H9 (cell line): ENCODE measurements at regions not wholly inside any gene's neighbourhood (a gene's known extent, or its start where the extent isn't known, plus 50 kb on each side); places are given as distances from the start of the nearest gene placed in this dataset.

Experiments used
- DNase-seq: peaks from one replicate; pipeline ENCODE4 v3.0.0-alpha.2; 2017
- H2AFZ ChIP-seq: one replicate; pipeline ENCODE4 v1.6.1; 2013; ENCODE audit warnings: mild to moderate bottlenecking, low read length, control low read depth, moderate library complexity
- H2AK5ac ChIP-seq: 2 replicates; pipeline ENCODE4 v1.6.1; 2013; ENCODE audit warnings: low read length, control low read depth, mixed read lengths; ENCODE audit not compliant: insufficient read length
- H2BK120ac ChIP-seq: one replicate; pipeline ENCODE4 v1.6.1; 2013; ENCODE audit warnings: low read depth, mild to moderate bottlenecking, low read length, control low read depth, inconsistent platforms; ENCODE audit not compliant: poor library complexity, severe bottlenecking
- H2BK12ac ChIP-seq: 2 replicates; pipeline ENCODE4 v1.6.1; 2013; ENCODE audit warnings: low read length, control low read depth, mixed read lengths, low read depth; ENCODE audit not compliant: insufficient read length
- H2BK15ac ChIP-seq: 2 replicates; pipeline ENCODE4 v1.6.1; 2013; ENCODE audit warnings: low read depth, low read length, control low read depth
- H2BK20ac ChIP-seq: one replicate; pipeline ENCODE4 v1.6.1; 2013; ENCODE audit warnings: low read depth, mild to moderate bottlenecking, low read length, control low read depth, inconsistent platforms; ENCODE audit not compliant: poor library complexity, severe bottlenecking
- H2BK5ac ChIP-seq: 2 replicates; pipeline ENCODE4 v1.6.1; 2013; ENCODE audit warnings: low read length, control low read depth, mixed read lengths; ENCODE audit not compliant: insufficient read length
- H3K14ac ChIP-seq: 2 replicates; pipeline ENCODE4 v1.6.1; 2013; ENCODE audit warnings: low read length, control low read depth; ENCODE audit not compliant: insufficient read depth
- H3K18ac ChIP-seq: 2 replicates; pipeline ENCODE4 v1.6.1; 2013; ENCODE audit warnings: low read depth, mild to moderate bottlenecking, mixed read lengths, low read length, control low read depth; ENCODE audit not compliant: insufficient read length
- H3K23ac ChIP-seq: 2 replicates; pipeline ENCODE4 v1.6.1; 2013; ENCODE audit warnings: low read length, control low read depth, mixed read lengths, low read depth; ENCODE audit not compliant: insufficient read length
- H3K23me2 ChIP-seq: 2 replicates; pipeline ENCODE4 v1.6.1; 2013; ENCODE audit warnings: low read depth, mild to moderate bottlenecking, mixed read lengths, low read length, control low read depth; ENCODE audit not compliant: insufficient read length, poor library complexity, severe bottlenecking
- H3K27ac ChIP-seq: 2 replicates; pipeline ENCODE4 v1.5.1; 2013; ENCODE audit warnings: low read length, control low read depth, mixed read lengths, low read depth; ENCODE audit not compliant: insufficient read length
- H3K27me3 ChIP-seq: 2 replicates; pipeline ENCODE4 v1.6.1; 2013; ENCODE audit warnings: low read length, control low read depth, inconsistent platforms; ENCODE audit not compliant: insufficient read depth
- H3K4ac ChIP-seq: 2 replicates; pipeline ENCODE4 v1.6.1; 2013; ENCODE audit warnings: low read depth, mild to moderate bottlenecking, control low read depth, inconsistent platforms, low read length, moderate library complexity
- H3K4me1 ChIP-seq: 2 replicates; pipeline ENCODE4 v1.6.1; 2013; ENCODE audit warnings: low read length, control low read depth, inconsistent platforms; ENCODE audit not compliant: insufficient read depth
- H3K4me2 ChIP-seq: 2 replicates; pipeline ENCODE4 v1.6.1; 2013; ENCODE audit warnings: low read length, control low read depth, mixed read lengths; ENCODE audit not compliant: insufficient read length, insufficient read depth
- H3K56ac ChIP-seq: 2 replicates; pipeline ENCODE4 v1.6.1; 2013; ENCODE audit warnings: low read depth, mild to moderate bottlenecking, mixed read lengths, low read length, control low read depth; ENCODE audit not compliant: insufficient read length
- H3K79me1 ChIP-seq: 2 replicates; pipeline ENCODE4 v1.6.1; 2013; ENCODE audit warnings: low read depth, mild to moderate bottlenecking, moderate library complexity, low read length, control low read depth, inconsistent platforms; ENCODE audit not compliant: insufficient read depth, poor library complexity, severe bottlenecking
- H3K79me2 ChIP-seq: 2 replicates; pipeline ENCODE4 v1.6.1; 2013; ENCODE audit warnings: low read length, control low read depth, inconsistent platforms; ENCODE audit not compliant: insufficient read depth
- H3K9ac ChIP-seq: 2 replicates; pipeline ENCODE4 v1.6.1; 2013; ENCODE audit warnings: low read length, control low read depth, mixed read lengths; ENCODE audit not compliant: insufficient read length; ENCODE audit errors: extremely low read depth
- H3K9me3 ChIP-seq: one replicate; pipeline ENCODE4 v1.6.1; 2013; ENCODE audit warnings: low read depth, low read length, inconsistent platforms; ENCODE audit not compliant: control insufficient read depth
- H3T11ph ChIP-seq: one replicate; pipeline ENCODE4 v1.6.1; 2013; ENCODE audit warnings: mild to moderate bottlenecking, low read length, control low read depth, inconsistent platforms
- H4K20me1 ChIP-seq: one replicate; pipeline ENCODE4 v1.6.1; 2013; ENCODE audit not compliant: control insufficient read depth, insufficient read length, insufficient read depth
- H4K5ac ChIP-seq: 2 replicates; pipeline ENCODE4 v1.6.1; 2013; ENCODE audit warnings: low read depth, mild to moderate bottlenecking, mixed read lengths, low read length, control low read depth; ENCODE audit not compliant: insufficient read length
- H4K8ac ChIP-seq: replicated peaks from 2 replicates; pipeline ENCODE4 v1.6.1; 2013; ENCODE audit warnings: low read length, control low read depth, mixed read lengths, low read depth; ENCODE audit not compliant: insufficient read length
- H4K91ac ChIP-seq: 2 replicates; pipeline ENCODE4 v1.6.1; 2013; ENCODE audit warnings: low read depth, mild to moderate bottlenecking, moderate library complexity, mixed read lengths, low read length, control low read depth; ENCODE audit not compliant: insufficient read length
- H3K27ac Mint-ChIP-seq, 3 experiments: 2 replicates in 2 of 3; 3 replicates in 1 of 3; pipeline ENCODE4 v1.8.0; 2020 to 2021; ENCODE audit warnings: mixed read lengths in 3 of 3, mild to moderate bottlenecking in 1 of 3, moderate library complexity in 1 of 3
- H3K27me3 Mint-ChIP-seq: 2 replicates; pipeline ENCODE4 v1.8.0; 2021; ENCODE audit warnings: low read depth, mild to moderate bottlenecking, moderate library complexity, mixed read lengths
- H3K36me3 Mint-ChIP-seq, 3 experiments: 2 replicates in 2 of 3; 3 replicates in 1 of 3; pipeline ENCODE4 v1.8.0; 2020 to 2021; ENCODE audit warnings: low read depth in 3 of 3, mixed read lengths in 3 of 3; ENCODE audit not compliant: insufficient read depth in 1 of 3
- H3K4me1 Mint-ChIP-seq, 2 experiments: 2 replicates each; pipeline ENCODE4 v1.8.0; 2020; ENCODE audit warnings: mixed read lengths in 2 of 2
- H3K4me3 Mint-ChIP-seq, 2 experiments: 2 replicates in 1 of 2; 3 replicates in 1 of 2; pipeline ENCODE4 v1.8.0; 2020 to 2021; ENCODE audit warnings: mild to moderate bottlenecking in 2 of 2, mixed read lengths in 2 of 2, moderate library complexity in 1 of 2
- H3K9me3 Mint-ChIP-seq, 2 experiments: 2 replicates in 1 of 2; 3 replicates in 1 of 2; pipeline ENCODE4 v1.8.0; 2020; ENCODE audit warnings: mild to moderate bottlenecking in 2 of 2, mixed read lengths in 2 of 2, moderate library complexity in 1 of 2
- WGBS: extraction: QIAGEN DNeasy Blood & Tissue Kit; methylation state at CpG from one replicate; pipeline ENCODE4 v1.1.7; 2013; ENCODE audit warnings: missing lambda C conversion rate, low lambda C conversion rate, mixed read lengths; ENCODE audit not compliant: insufficient read length; ENCODE audit errors: extremely low coverage; 5-methylcytosine and 5-hydroxymethylcytosine counted together
- TF ChIP-seq, protein P1 (sequence below): fragments of 200-600 bp; sonication (generic); conservative IDR thresholded peaks from 3 replicates; pipeline ENCODE4 v1.8.0; 2021; ENCODE audit warnings: antibody characterized with exemption, mild to moderate bottlenecking

DNA sequence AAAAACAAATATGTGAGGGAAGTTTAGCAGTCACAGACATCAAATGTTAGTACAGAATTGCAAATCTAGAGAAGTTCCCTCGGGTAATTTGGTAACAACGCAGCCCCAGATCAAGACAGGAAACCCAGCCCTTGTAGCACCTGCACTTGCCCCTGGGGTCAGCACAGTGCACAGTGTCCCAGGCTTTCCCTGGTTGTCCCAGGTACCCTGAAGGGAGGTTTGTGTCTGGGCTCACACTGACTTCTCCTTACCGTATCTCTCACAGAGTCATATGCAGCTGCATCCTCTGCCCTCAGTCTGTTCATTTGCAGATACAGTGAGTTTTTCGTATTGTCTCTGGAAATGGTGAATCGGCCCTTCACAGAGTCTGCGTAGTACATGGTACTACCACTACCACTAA, 528.9 kb downstream of the TMEM121 start:
- Histone ChIP-seq H2BK120ac (no peak overlapping the region), H3K9ac (no peak overlapping the region), H3K79me2 (no peaks in the 10 kb centered on the region), H3K79me1 (no peaks in the 10 kb centered on the region), H3K4ac (no peak overlapping the region), H2BK5ac (no peak overlapping the region), H4K8ac (no peak overlapping the region), H2BK15ac (no peak overlapping the region), H3K14ac (no peak overlapping the region), H4K20me1 (no peaks in the 10 kb centered on the region), H2AK5ac (no peak overlapping the region), H2AFZ (no peak overlapping the region), H3T11ph (no peak overlapping the region), H3K27ac (no peak overlapping the region), H3K23ac (no peak overlapping the region), H3K4me1 (no peaks in the 10 kb centered on the region), H3K4me2 (no peak overlapping the region), H3K9me3 (peaks cover 93% of the 10 kb centered on the region), H4K91ac (no peak overlapping the region), H3K23me2 (no peaks in the 10 kb centered on the region), H3K56ac (no peak overlapping the region), H2BK12ac (no peak overlapping the region), H2BK20ac (no peak overlapping the region), H4K5ac (no peak overlapping the region), H3K18ac (no peak overlapping the region), H3K27me3 (no peaks in the 10 kb centered on the region)
- DNase-seq, result no peak
- Mint-ChIP-seq H3K27ac (no peak overlapping the region), H3K4me3 (no peak overlapping the region), H3K27me3 (peaks cover 5% of the 10 kb centered on the region), H3K36me3 (peaks cover 0 to 36% (median 11%) of the 10 kb centered on the region in 3 experiments; a peak in 5 of 7 replicates), H3K9me3 (peaks cover 93 to 95% of the 10 kb centered on the region in 2 experiments), H3K4me1 (no peaks in the 10 kb centered on the region)
- no CpG with 5 or more reads among the region's 6 CpGs for WGBS
- TF ChIP-seq, protein P1, sequence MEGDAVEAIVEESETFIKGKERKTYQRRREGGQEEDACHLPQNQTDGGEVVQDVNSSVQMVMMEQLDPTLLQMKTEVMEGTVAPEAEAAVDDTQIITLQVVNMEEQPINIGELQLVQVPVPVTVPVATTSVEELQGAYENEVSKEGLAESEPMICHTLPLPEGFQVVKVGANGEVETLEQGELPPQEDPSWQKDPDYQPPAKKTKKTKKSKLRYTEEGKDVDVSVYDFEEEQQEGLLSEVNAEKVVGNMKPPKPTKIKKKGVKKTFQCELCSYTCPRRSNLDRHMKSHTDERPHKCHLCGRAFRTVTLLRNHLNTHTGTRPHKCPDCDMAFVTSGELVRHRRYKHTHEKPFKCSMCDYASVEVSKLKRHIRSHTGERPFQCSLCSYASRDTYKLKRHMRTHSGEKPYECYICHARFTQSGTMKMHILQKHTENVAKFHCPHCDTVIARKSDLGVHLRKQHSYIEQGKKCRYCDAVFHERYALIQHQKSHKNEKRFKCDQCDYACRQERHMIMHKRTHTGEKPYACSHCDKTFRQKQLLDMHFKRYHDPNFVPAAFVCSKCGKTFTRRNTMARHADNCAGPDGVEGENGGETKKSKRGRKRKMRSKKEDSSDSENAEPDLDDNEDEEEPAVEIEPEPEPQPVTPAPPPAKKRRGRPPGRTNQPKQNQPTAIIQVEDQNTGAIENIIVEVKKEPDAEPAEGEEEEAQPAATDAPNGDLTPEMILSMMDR, result no peak
